CD4-positive, alpha-beta memory T cell (primary cell): ENCODE measurements at regions not wholly inside any gene's neighbourhood (a gene's known extent, or its start where the extent isn't known, plus 50 kb on each side); places are given as distances from the start of the nearest gene placed in this dataset.

Experiments
- CTCF ChIA-PET: fragments of 350-600 bp; sonication (Branson Sonifier 250); formaldehyde crosslinking; loops from one replicate; lab custom pipeline; 2021; ENCODE audit warnings: inconsistent platforms; ENCODE audit not compliant: partially characterized antibody; lab: Charles Lee
- POLR2A ChIA-PET: fragments of 350-600 bp; sonication (Branson Sonifier 250); formaldehyde crosslinking; loops from one replicate; lab custom pipeline; 2021; ENCODE audit not compliant: partially characterized antibody; lab: Charles Lee
- DNase-seq, 5 donors: peaks; one replicate each; pipeline versions ENCODE4 v3.0.0 to v3.0.0-alpha.2; 2020 to 2022; ENCODE audit warnings: mixed read lengths in 1 of 5
- H3K27ac ChIP-seq: one replicate; pipeline ENCODE4 v1.7.0; 2013; ENCODE audit warnings: low read depth, low read length
- H3K27me3 ChIP-seq: 2 replicates; pipeline ENCODE4 v1.7.0; 2013; ENCODE audit warnings: mild to moderate bottlenecking, low read length, moderate library complexity; ENCODE audit not compliant: insufficient read depth
- H3K36me3 ChIP-seq: 2 replicates; pipeline ENCODE4 v1.7.0; 2013; ENCODE audit warnings: mild to moderate bottlenecking, low read length, moderate library complexity; ENCODE audit not compliant: insufficient read depth
- H3K4me1 ChIP-seq: 2 replicates; pipeline ENCODE4 v1.7.0; 2013; ENCODE audit warnings: mild to moderate bottlenecking, low read length, moderate library complexity; ENCODE audit not compliant: insufficient read depth
- H3K4me3 ChIP-seq, 2 donors: one replicate each; pipeline ENCODE4 v1.7.0; 2013; ENCODE audit warnings: low read length in 2 of 2, mild to moderate bottlenecking in 1 of 2
- H3K9me3 ChIP-seq, 2 donors: one replicate each; pipeline ENCODE4 v1.7.0; 2013; ENCODE audit warnings: low read length in 2 of 2, control low read depth in 1 of 2; ENCODE audit not compliant: control insufficient read depth in 1 of 2
- H3K27ac Mint-ChIP-seq, 7 donors: one replicate each; pipeline ENCODE4 v1.8.0; 2020 to 2021; ENCODE audit warnings: mixed read lengths in 7 of 7, mild to moderate bottlenecking in 6 of 7, inconsistent platforms in 3 of 7, moderate library complexity in 3 of 7
- H3K27me3 Mint-ChIP-seq, 2 donors: one replicate each; pipeline ENCODE4 v1.8.0; 2020 to 2021; ENCODE audit warnings: mixed read lengths in 2 of 2
- H3K36me3 Mint-ChIP-seq, 2 donors: one replicate each; pipeline ENCODE4 v1.8.0; 2020 to 2021; ENCODE audit warnings: mixed read lengths in 2 of 2, inconsistent platforms in 1 of 2, mild to moderate bottlenecking in 1 of 2
- H3K4me1 Mint-ChIP-seq, 4 donors: one replicate each; pipeline ENCODE4 v1.8.0; 2020 to 2021; ENCODE audit warnings: mixed read lengths in 4 of 4, mild to moderate bottlenecking in 1 of 4
- H3K4me3 Mint-ChIP-seq, 8 donors: one replicate each; pipeline ENCODE4 v1.8.0; 2020 to 2021; ENCODE audit warnings: mixed read lengths in 8 of 8, mild to moderate bottlenecking in 7 of 8, moderate library complexity in 6 of 8, inconsistent platforms in 3 of 8
- H3K9me3 Mint-ChIP-seq, 8 donors: one replicate each; pipeline ENCODE4 v1.8.0; 2020 to 2021; ENCODE audit warnings: mixed read lengths in 8 of 8, mild to moderate bottlenecking in 5 of 8, inconsistent platforms in 3 of 8, moderate library complexity in 1 of 8
- intact Hi-C: fragments of 100-400 bp; cut with micrococcal nuclease; formaldehyde crosslinking; loops from one replicate; pipeline ENCODE4 v1.15.1; 2023

GRCh38 chrY:8470249-8470648, 867.0 kb upstream of the TSPY4 start:
- H3K9me3 ChIP-seq, result no peaks in the 10 kb centered on the region
- H3K36me3 Mint-ChIP-seq, result no peaks in the 10 kb centered on the region

DNA sequence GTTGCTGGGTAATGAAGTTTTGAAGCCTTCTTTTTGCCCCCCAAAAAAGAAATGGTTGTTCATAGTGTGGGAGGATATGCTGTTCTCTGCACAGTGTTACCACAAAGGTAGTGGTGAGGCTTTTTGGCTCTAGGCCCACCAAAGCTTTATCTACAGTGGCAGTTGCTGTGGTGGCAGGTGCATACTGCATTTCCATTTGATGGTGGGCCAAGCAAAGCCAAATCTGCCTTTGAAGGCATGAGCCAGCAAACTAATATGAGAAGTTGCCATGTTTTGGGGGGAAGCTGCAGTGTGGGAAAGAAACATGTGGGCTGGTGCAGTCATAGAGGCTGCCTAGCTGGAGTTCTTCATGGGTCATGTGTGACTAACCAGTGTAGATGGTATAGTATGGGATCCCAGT, 858.1 kb upstream of the TSPY4 start:
- Mint-ChIP-seq H3K36me3 (no peaks in the 10 kb centered on the region), H3K9me3 (no peaks in the 10 kb centered on the region), H3K4me3 (no peak overlapping the region), H3K27me3 (peaks cover 0 to 1% of the 10 kb centered on the region in 2 donors), H3K4me1 (no peaks in the 10 kb centered on the region), H3K27ac (no peak overlapping the region)
- Histone ChIP-seq H3K9me3 (no peaks in the 10 kb centered on the region), H3K4me3 (no peak overlapping the region), H3K27ac (no peak overlapping the region), H3K4me1 (no peaks in the 10 kb centered on the region), H3K27me3 (no peaks in the 10 kb centered on the region), H3K36me3 (no peaks in the 10 kb centered on the region)
- POLR2A ChIA-PET, result no interaction called here
- no peak for DNase-seq
- intact Hi-C loops, result no loop called here
- CTCF ChIA-PET, result no interaction called here

More at GRCh38 chrY:8470249-8470648, 867.0 kb upstream of the TSPY4 start:
- no peaks in the 10 kb centered on the region for H3K36me3 ChIP-seq
- Mint-ChIP-seq H3K27me3 (no peaks in the 10 kb centered on the region), H3K9me3 (no peaks in the 10 kb centered on the region), H3K4me1 (no peaks in the 10 kb centered on the region), H3K27ac (no peak overlapping the region), H3K4me3 (no peak overlapping the region)
- no peak for DNase-seq
- ChIA-PET CTCF (no interaction called here), POLR2A (no interaction called here)
- intact Hi-C loops, result no loop called here
- no peaks in the 10 kb centered on the region for H3K27me3 ChIP-seq
- H3K4me1 ChIP-seq, result no peaks in the 10 kb centered on the region
- H3K4me3 ChIP-seq, result no peak overlapping the region
- H3K27ac ChIP-seq, result no peak overlapping the region

DNA sequence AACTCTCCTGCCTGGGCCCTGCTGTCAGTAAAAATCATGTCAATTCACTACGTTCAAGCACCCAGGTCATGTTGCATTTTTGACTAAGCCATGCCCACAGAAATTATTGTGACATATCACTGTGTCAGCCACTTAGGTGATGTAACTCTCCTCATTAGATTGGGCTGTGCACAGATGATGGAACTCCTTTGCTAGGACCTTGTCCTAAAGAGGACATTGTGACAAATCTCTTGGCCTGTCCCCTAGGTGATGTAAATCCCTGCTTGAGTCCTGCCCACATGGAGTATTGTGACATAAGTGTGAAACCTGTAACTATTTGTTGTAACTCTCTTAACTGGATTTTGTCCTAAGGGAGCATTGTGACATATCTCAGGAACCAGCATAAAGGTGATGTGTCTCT, 848.3 kb upstream of the TSPY4 start:
- no peaks in the 10 kb centered on the region for H3K27me3 ChIP-seq
- no peaks in the 10 kb centered on the region for H3K36me3 Mint-ChIP-seq
- no peak overlapping the region for H3K4me3 Mint-ChIP-seq
- no peak for DNase-seq
- H3K27ac Mint-ChIP-seq, result no peak overlapping the region
- peaks cover 0 to 7% (median 2%) of the 10 kb centered on the region in 4 donors for H3K4me1 Mint-ChIP-seq
- H3K4me3 ChIP-seq, result no peak overlapping the region
- H3K27me3 Mint-ChIP-seq, result no peaks in the 10 kb centered on the region
- intact Hi-C loops, result no loop called here
- ChIA-PET POLR2A (no interaction called here), CTCF (no interaction called here)
- no peaks in the 10 kb centered on the region for H3K9me3 Mint-ChIP-seq
- H3K4me1 ChIP-seq, result peaks cover 4% of the 10 kb centered on the region
- H3K36me3 ChIP-seq, result no peaks in the 10 kb centered on the region
- H3K9me3 ChIP-seq, result no peaks in the 10 kb centered on the region
- H3K27ac ChIP-seq, result no peak overlapping the region

- no peak overlapping the region for H3K4me3 Mint-ChIP-seq
- H3K36me3 Mint-ChIP-seq, result no peaks in the 10 kb centered on the region
- Histone ChIP-seq H3K36me3 (no peaks in the 10 kb centered on the region), H3K27ac (no peak overlapping the region), H3K27me3 (no peaks in the 10 kb centered on the region), H3K9me3 (no peaks in the 10 kb centered on the region), H3K4me3 (no peak overlapping the region), H3K4me1 (peaks cover 4% of the 10 kb centered on the region)
- H3K27ac Mint-ChIP-seq, result peak overlapping the region in 1 of 7 donors; percentile 24
- H3K9me3 Mint-ChIP-seq, result no peaks in the 10 kb centered on the region
- ChIA-PET CTCF (no interaction called here), POLR2A (no interaction called here)
- H3K27me3 Mint-ChIP-seq, result no peaks in the 10 kb centered on the region
- H3K4me1 Mint-ChIP-seq, result peaks cover 0 to 7% (median 2%) of the 10 kb centered on the region in 4 donors
- DNase-seq, result no peak
- intact Hi-C loops, result no loop called here
Observed at GRCh38 chrY:8489880-8490630, 847.2 kb upstream of the TSPY4 start.

GRCh38 chrY:8494396-8494795, 842.9 kb upstream of the TSPY4 start:
- H3K27ac ChIP-seq, result no peak overlapping the region
- no peak overlapping the region for H3K4me3 Mint-ChIP-seq
- H3K27me3 ChIP-seq, result no peaks in the 10 kb centered on the region
- H3K9me3 Mint-ChIP-seq, result no peaks in the 10 kb centered on the region
- no peak for DNase-seq
- peaks cover 4% of the 10 kb centered on the region for H3K4me1 ChIP-seq
- H3K4me3 ChIP-seq, result no peak overlapping the region
- no peaks in the 10 kb centered on the region for H3K36me3 Mint-ChIP-seq
- H3K36me3 ChIP-seq, result no peaks in the 10 kb centered on the region
- ChIA-PET CTCF (no interaction called here), POLR2A (no interaction called here)
- no peaks in the 10 kb centered on the region for H3K9me3 ChIP-seq
- no peaks in the 10 kb centered on the region for H3K27me3 Mint-ChIP-seq
- no peak overlapping the region for H3K27ac Mint-ChIP-seq
- intact Hi-C loops, result no loop called here
- H3K4me1 Mint-ChIP-seq, result peaks cover 0 to 7% (median 2%) of the 10 kb centered on the region in 4 donors

- H3K36me3 ChIP-seq, result no peaks in the 10 kb centered on the region
- Mint-ChIP-seq H3K4me3 (no peak overlapping the region), H3K27ac (no peak overlapping the region), H3K4me1 (peaks cover 0 to 7% (median 1%) of the 10 kb centered on the region in 4 donors), H3K27me3 (no peaks in the 10 kb centered on the region), H3K36me3 (no peaks in the 10 kb centered on the region), H3K9me3 (no peaks in the 10 kb centered on the region)
- POLR2A ChIA-PET, result no interaction called here
- H3K4me1 ChIP-seq, result no peaks in the 10 kb centered on the region
- no peaks in the 10 kb centered on the region for H3K9me3 ChIP-seq
- H3K4me3 ChIP-seq, result no peak overlapping the region
- H3K27me3 ChIP-seq, result no peaks in the 10 kb centered on the region
- CTCF ChIA-PET, result no interaction called here
- no peak overlapping the region for H3K27ac ChIP-seq
- intact Hi-C loops, result no loop called here
- DNase-seq, result no peak
Observed at GRCh38 chrY:8495243-8495642, 842.0 kb upstream of the TSPY4 start.

GRCh38 chrY:8500888-8501287, 836.4 kb upstream of the TSPY4 start:
- DNase-seq, result no peak
- Mint-ChIP-seq H3K9me3 (no peaks in the 10 kb centered on the region), H3K36me3 (no peaks in the 10 kb centered on the region), H3K4me3 (no peak overlapping the region), H3K27me3 (peaks cover 0 to 2% of the 10 kb centered on the region in 2 donors), H3K4me1 (no peaks in the 10 kb centered on the region), H3K27ac (no peak overlapping the region)
- Histone ChIP-seq H3K4me3 (no peak overlapping the region), H3K27me3 (no peaks in the 10 kb centered on the region), H3K9me3 (no peaks in the 10 kb centered on the region), H3K36me3 (no peaks in the 10 kb centered on the region), H3K4me1 (no peaks in the 10 kb centered on the region), H3K27ac (no peak overlapping the region)
- CTCF ChIA-PET, result no interaction called here
- POLR2A ChIA-PET, result no interaction called here
- intact Hi-C loops, result no loop called here
